ENCODE measurements at regions not wholly inside any gene's neighbourhood (a gene's known extent, or its start where the extent isn't known, plus 50 kb on each side); places are given as distances from the start of the nearest gene placed in this dataset.

DNA sequence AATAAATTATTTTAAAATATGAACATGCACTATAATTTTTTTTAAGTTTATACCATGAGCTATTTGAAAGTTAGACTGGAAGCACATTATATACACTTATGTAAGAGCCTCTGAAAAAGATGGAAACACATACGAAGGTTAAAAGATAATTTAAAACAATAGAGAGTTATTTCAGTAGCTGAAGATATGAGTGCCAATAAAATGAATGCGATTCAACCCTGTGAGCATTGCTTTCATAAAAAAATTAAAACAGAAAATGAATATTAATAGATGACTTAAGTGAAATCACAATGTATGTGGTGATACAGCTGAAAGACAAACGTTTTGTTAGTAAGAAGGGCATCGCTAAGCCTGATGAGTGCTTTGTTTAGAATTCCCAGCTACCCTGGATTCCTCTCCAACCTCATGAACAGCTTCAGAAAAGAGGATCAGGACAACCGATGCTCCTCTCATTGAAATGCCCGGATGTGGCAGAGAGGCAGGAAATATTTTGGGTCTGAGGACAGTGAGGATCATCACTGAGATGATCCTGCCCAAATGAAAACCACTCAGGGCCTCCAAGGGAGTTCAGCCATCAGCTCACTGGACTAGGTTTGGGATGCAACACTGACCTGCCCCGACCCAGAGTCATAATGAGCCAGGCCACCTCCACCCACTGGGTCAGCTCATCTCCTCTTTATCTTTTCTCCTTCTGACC lies 60.2 kb upstream of the TOP3B start:
- DNase-seq (ENCODE audit: low read depth): no peak
- TF ChIP-seq, protein P1, sequence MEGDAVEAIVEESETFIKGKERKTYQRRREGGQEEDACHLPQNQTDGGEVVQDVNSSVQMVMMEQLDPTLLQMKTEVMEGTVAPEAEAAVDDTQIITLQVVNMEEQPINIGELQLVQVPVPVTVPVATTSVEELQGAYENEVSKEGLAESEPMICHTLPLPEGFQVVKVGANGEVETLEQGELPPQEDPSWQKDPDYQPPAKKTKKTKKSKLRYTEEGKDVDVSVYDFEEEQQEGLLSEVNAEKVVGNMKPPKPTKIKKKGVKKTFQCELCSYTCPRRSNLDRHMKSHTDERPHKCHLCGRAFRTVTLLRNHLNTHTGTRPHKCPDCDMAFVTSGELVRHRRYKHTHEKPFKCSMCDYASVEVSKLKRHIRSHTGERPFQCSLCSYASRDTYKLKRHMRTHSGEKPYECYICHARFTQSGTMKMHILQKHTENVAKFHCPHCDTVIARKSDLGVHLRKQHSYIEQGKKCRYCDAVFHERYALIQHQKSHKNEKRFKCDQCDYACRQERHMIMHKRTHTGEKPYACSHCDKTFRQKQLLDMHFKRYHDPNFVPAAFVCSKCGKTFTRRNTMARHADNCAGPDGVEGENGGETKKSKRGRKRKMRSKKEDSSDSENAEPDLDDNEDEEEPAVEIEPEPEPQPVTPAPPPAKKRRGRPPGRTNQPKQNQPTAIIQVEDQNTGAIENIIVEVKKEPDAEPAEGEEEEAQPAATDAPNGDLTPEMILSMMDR (IDR thresholded peaks at IDR 0.05; ENCODE audit: insufficient read depth, low read length, severe bottlenecking): no peak
- peaks cover 4% of the 10 kb centered on the region for H3K27me3 ChIP-seq (ENCODE audit: control insufficient read depth, insufficient read depth, low read length)
- H3K4me3 ChIP-seq (ENCODE audit: low read depth, low read length): no peak overlapping the region
- no peaks in the 10 kb centered on the region for H3K36me3 ChIP-seq (ENCODE audit: control insufficient read depth, insufficient read depth, low read length)
- FAIRE-seq: peak; percentile 13

DNA sequence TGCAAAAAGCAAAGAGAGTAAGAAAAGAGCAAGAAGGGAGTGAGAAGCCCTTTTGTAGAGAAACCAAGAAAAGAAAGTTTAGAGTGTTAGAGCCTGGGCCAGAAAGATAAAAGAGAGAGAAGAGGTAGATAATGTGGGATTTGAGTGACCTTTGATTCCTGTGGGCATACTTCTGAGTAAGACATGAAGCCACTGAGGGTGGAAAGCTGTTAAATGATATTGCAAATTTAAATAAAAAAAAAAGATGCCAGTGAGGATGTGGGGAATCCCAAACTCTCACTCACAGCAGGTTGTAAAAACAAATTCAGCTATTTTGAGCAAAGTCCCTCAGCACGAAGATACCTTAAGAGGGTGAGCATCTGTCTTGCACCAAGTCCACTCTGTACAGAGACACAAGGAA lies 59.4 kb upstream of the TOP3B start:
- TF ChIP-seq, protein P1 (IDR thresholded peaks at IDR 0.05; ENCODE audit: insufficient read depth, low read length, severe bottlenecking): no peak
- no peak for FAIRE-seq

DNA sequence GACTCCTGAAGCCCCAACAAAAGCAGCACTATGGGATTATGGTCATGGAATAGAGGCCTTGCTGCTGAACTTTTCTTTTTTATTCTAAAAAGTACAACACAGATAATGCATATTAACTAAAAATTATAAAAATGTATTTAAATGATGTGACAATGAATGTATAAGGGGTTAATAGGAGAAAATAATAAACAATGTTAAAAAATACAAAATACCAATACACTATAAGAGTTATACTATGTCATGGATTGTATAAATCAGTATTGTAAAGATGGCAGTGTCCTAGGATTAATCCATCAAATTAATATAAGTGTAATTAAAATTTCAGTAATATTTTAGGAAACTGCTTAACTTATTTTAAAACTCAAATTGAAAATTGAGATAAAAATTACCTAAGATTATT lies 58.3 kb upstream of the TOP3B start:
- FAIRE-seq (no peak), DNase-seq (ENCODE audit: low read depth) (no peak)
- Histone ChIP-seq H3K4me3 (ENCODE audit: low read depth, low read length) (no peak overlapping the region), H3K36me3 (ENCODE audit: control insufficient read depth, insufficient read depth, low read length) (no peaks in the 10 kb centered on the region), H3K27me3 (ENCODE audit: control insufficient read depth, insufficient read depth, low read length) (peaks cover 4% of the 10 kb centered on the region)
- TF ChIP-seq, protein P1 (IDR thresholded peaks at IDR 0.05; ENCODE audit: insufficient read depth, low read length, severe bottlenecking): no peak

More for the DNA sequence above, 59.4 kb upstream of the TOP3B start:
- no peaks in the 10 kb centered on the region for H3K36me3 ChIP-seq (ENCODE audit: control insufficient read depth, insufficient read depth, low read length)
- peaks cover 4% of the 10 kb centered on the region for H3K27me3 ChIP-seq (ENCODE audit: control insufficient read depth, insufficient read depth, low read length)
- no peak for DNase-seq (ENCODE audit: low read depth)
- no peak overlapping the region for H3K4me3 ChIP-seq (ENCODE audit: low read depth, low read length)

DNA sequence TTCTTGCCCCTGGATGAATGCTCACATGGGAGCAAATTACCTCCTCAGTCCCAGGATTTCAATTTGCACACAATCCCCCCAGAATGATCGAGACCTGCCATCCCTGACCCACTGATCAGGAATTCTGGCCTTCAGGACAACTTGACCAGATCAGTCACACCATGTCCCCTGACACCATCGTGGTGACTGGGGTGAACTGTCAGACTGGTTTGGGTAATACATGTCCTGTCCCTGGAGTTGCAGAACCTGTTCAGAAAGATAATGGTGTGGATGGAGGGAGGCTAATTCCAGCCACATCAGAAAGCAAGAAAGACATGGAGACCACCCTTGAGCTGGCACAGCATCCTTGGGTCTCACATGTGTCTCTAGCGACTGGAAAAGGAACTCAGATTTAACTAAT lies 57.9 kb upstream of the TOP3B start:
- Histone ChIP-seq H3K4me3 (ENCODE audit: low read depth, low read length) (no peak overlapping the region), H3K27me3 (ENCODE audit: control insufficient read depth, insufficient read depth, low read length) (peaks cover 2% of the 10 kb centered on the region), H3K36me3 (ENCODE audit: control insufficient read depth, insufficient read depth, low read length) (no peaks in the 10 kb centered on the region)
- FAIRE-seq (peak; percentile 47), DNase-seq (ENCODE audit: low read depth) (no peak)
- TF ChIP-seq, protein P1 (IDR thresholded peaks at IDR 0.05; ENCODE audit: insufficient read depth, low read length, severe bottlenecking): no peak

DNA sequence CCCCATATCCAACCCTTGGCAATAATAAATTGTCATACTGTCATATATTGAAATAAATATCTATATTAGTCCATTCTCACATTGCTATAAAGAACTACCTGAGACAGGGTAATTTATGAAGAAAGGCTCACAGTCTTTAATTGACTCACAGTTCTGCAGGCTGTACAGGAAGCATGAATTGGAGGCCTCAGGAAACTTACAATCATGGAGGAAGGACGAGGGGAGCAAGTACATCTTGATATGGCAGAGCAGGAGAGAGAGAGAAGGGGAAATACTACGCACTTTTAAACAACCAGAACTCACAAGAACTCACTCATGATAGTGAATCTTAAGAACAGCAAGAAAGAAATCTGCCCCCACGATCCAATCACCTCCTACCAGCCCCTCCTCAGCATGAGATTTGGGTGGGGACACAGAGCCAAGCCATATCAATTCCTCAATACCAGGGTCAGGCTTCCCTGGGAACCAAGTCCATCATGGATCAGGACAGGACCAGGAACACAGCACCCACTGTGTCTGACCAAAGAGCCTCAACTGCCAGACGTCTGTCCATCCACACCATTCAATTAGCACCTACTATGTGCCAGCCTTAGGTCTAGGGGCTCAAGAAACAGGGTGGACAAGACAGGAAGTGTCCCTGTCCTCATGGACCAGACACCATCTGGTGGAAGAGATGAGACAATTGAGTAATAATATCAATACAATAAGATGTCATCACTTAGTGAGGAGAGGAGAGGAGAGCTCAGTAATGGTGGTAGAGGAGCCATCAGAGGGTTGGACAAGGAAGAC lies 56.9 kb upstream of the TOP3B start:
- no peak for FAIRE-seq
- TF ChIP-seq, protein P1 (IDR thresholded peaks at IDR 0.05; ENCODE audit: insufficient read depth, low read length, severe bottlenecking): no peak

More for the DNA sequence above, 56.9 kb upstream of the TOP3B start:
- no peak overlapping the region for H3K4me3 ChIP-seq (ENCODE audit: low read depth, low read length)
- H3K27me3 ChIP-seq (ENCODE audit: control insufficient read depth, insufficient read depth, low read length): peaks cover 5% of the 10 kb centered on the region
- DNase-seq (ENCODE audit: low read depth): no peak
- H3K36me3 ChIP-seq (ENCODE audit: control insufficient read depth, insufficient read depth, low read length): no peaks in the 10 kb centered on the region
